HL-60 (cell line): ENCODE measurements at regions not wholly inside any gene's neighbourhood (a gene's known extent, or its start where the extent isn't known, plus 50 kb on each side); places are given as distances from the start of the nearest gene placed in this dataset.

ENCODE experiments used
- POLR2AphosphoS5 ChIP-seq: IDR thresholded peaks from 2 replicates; pipeline ENCODE4 v1.6.1; 2012; ENCODE audit warnings: low read depth
- TF ChIP-seq, protein P1 (sequence below): IDR thresholded peaks from 2 replicates; pipeline ENCODE4 v1.6.1; 2012; ENCODE audit warnings: low read depth; ENCODE audit not compliant: insufficient replicate concordance
- TF ChIP-seq, protein P2 (sequence below): IDR thresholded peaks from one replicate; pipeline ENCODE4 v1.5.1; 2011; ENCODE audit warnings: low read length, control low read depth, inconsistent platforms; ENCODE audit not compliant: insufficient read depth

- TF ChIP-seq, protein P1, sequence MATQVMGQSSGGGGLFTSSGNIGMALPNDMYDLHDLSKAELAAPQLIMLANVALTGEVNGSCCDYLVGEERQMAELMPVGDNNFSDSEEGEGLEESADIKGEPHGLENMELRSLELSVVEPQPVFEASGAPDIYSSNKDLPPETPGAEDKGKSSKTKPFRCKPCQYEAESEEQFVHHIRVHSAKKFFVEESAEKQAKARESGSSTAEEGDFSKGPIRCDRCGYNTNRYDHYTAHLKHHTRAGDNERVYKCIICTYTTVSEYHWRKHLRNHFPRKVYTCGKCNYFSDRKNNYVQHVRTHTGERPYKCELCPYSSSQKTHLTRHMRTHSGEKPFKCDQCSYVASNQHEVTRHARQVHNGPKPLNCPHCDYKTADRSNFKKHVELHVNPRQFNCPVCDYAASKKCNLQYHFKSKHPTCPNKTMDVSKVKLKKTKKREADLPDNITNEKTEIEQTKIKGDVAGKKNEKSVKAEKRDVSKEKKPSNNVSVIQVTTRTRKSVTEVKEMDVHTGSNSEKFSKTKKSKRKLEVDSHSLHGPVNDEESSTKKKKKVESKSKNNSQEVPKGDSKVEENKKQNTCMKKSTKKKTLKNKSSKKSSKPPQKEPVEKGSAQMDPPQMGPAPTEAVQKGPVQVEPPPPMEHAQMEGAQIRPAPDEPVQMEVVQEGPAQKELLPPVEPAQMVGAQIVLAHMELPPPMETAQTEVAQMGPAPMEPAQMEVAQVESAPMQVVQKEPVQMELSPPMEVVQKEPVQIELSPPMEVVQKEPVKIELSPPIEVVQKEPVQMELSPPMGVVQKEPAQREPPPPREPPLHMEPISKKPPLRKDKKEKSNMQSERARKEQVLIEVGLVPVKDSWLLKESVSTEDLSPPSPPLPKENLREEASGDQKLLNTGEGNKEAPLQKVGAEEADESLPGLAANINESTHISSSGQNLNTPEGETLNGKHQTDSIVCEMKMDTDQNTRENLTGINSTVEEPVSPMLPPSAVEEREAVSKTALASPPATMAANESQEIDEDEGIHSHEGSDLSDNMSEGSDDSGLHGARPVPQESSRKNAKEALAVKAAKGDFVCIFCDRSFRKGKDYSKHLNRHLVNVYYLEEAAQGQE: no peak
- TF ChIP-seq, protein P2, sequence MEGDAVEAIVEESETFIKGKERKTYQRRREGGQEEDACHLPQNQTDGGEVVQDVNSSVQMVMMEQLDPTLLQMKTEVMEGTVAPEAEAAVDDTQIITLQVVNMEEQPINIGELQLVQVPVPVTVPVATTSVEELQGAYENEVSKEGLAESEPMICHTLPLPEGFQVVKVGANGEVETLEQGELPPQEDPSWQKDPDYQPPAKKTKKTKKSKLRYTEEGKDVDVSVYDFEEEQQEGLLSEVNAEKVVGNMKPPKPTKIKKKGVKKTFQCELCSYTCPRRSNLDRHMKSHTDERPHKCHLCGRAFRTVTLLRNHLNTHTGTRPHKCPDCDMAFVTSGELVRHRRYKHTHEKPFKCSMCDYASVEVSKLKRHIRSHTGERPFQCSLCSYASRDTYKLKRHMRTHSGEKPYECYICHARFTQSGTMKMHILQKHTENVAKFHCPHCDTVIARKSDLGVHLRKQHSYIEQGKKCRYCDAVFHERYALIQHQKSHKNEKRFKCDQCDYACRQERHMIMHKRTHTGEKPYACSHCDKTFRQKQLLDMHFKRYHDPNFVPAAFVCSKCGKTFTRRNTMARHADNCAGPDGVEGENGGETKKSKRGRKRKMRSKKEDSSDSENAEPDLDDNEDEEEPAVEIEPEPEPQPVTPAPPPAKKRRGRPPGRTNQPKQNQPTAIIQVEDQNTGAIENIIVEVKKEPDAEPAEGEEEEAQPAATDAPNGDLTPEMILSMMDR: no peak
- no peak for TF ChIP-seq POLR2AphosphoS5
Observed at GRCh38 chr17:33664116-33664840, 371.2 kb upstream of the ASIC2 start.
